Endothelial cell of umbilical vein (primary cell): ENCODE measurements at regions not wholly inside any gene's neighbourhood (a gene's known extent, or its start where the extent isn't known, plus 50 kb on each side); places are given as distances from the start of the nearest gene placed in this dataset.

ENCODE experiments used
- EZH2 ChIP-seq: IDR thresholded peaks from 2 replicates; pipeline ENCODE4 v1.6.1; 2012; ENCODE audit warnings: borderline replicate concordance, low read depth, mild to moderate bottlenecking, moderate library complexity, low read length, inconsistent platforms; ENCODE audit not compliant: severe bottlenecking
- FOS ChIP-seq: IDR thresholded peaks from 2 replicates; pipeline ENCODE4 v1.6.1; 2011; ENCODE audit warnings: mild to moderate bottlenecking, low read length, moderate library complexity, borderline replicate concordance; ENCODE audit not compliant: insufficient read depth
- GATA2 ChIP-seq: IDR thresholded peaks from 2 replicates; pipeline ENCODE4 v1.7.0; 2011; ENCODE audit warnings: low read depth, mild to moderate bottlenecking, moderate library complexity, mixed read lengths, low read length; ENCODE audit not compliant: insufficient read length, insufficient read depth
- JUN ChIP-seq: IDR thresholded peaks from 2 replicates; pipeline ENCODE4 v1.6.1; 2011; ENCODE audit warnings: borderline replicate concordance, low read depth; ENCODE audit not compliant: insufficient read length, insufficient read depth
- MYC ChIP-seq: IDR thresholded peaks from one replicate; pipeline ENCODE4 v1.6.1; 2011; ENCODE audit warnings: mild to moderate bottlenecking, low read depth, low read length
- POLR2A ChIP-seq: IDR thresholded peaks from 2 replicates; pipeline ENCODE4 v1.6.1; 2012; ENCODE audit warnings: low read depth, mild to moderate bottlenecking, control low read depth, low read length
- POLR2AphosphoS5 ChIP-seq: IDR thresholded peaks from 2 replicates; pipeline ENCODE4 v1.6.1; 2012; ENCODE audit warnings: low read depth, mild to moderate bottlenecking, control low read depth, low read length, moderate library complexity; ENCODE audit not compliant: insufficient read depth
- TF ChIP-seq, protein P1 (sequence below), 2 donors: IDR thresholded peaks; 1 replicate in 1 of 2; 2 replicates in 1 of 2; pipeline ENCODE4 v1.5.1; 2011; ENCODE audit warnings: low read length in 2 of 2, mild to moderate bottlenecking in 2 of 2, moderate library complexity in 2 of 2, control low read depth in 1 of 2, inconsistent platforms in 1 of 2, low read depth in 1 of 2; ENCODE audit not compliant: insufficient read depth in 1 of 2; ENCODE audit errors: extremely low read depth in 1 of 2
- TF ChIP-seq, protein P2 (sequence below): IDR thresholded peaks from 2 replicates; pipeline ENCODE4 v1.6.1; 2011; ENCODE audit not compliant: insufficient read depth, insufficient read length

DNA sequence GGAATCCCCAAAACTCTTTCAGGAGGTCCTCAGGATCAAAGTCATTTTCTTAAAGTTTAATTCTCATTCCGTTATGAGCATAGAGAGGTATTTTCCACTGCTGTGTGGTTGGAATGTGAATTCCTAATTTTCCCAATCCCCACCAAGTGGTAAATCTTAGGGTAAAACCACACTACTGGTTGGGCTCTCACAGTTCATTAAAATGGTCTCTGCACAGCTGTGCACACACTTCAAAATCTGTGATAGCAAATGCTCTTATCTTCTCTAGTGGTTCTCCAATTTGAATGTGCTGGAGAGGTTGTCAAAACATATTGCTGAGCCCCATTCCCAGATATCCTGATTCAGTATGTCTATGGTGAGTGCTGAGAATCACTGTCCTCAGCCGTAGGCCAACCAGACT, 189.1 kb downstream of the BMP4 start:
- TF ChIP-seq, protein P1, sequence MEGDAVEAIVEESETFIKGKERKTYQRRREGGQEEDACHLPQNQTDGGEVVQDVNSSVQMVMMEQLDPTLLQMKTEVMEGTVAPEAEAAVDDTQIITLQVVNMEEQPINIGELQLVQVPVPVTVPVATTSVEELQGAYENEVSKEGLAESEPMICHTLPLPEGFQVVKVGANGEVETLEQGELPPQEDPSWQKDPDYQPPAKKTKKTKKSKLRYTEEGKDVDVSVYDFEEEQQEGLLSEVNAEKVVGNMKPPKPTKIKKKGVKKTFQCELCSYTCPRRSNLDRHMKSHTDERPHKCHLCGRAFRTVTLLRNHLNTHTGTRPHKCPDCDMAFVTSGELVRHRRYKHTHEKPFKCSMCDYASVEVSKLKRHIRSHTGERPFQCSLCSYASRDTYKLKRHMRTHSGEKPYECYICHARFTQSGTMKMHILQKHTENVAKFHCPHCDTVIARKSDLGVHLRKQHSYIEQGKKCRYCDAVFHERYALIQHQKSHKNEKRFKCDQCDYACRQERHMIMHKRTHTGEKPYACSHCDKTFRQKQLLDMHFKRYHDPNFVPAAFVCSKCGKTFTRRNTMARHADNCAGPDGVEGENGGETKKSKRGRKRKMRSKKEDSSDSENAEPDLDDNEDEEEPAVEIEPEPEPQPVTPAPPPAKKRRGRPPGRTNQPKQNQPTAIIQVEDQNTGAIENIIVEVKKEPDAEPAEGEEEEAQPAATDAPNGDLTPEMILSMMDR (IDR thresholded peaks at IDR 0.05; ENCODE audit: extremely low read depth in 1 of 2, insufficient read depth in 1 of 2, low read depth in 1 of 2, low read length in 2 of 2), result no peak
- TF ChIP-seq MYC (no peak), EZH2 (no peak), POLR2A (no peak), JUN (no peak), FOS (no peak), POLR2AphosphoS5 (no peak), GATA2 (no peak)
- TF ChIP-seq, protein P2, sequence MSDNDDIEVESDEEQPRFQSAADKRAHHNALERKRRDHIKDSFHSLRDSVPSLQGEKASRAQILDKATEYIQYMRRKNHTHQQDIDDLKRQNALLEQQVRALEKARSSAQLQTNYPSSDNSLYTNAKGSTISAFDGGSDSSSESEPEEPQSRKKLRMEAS, result no peak
